B cell (primary cell): ENCODE measurements at regions not wholly inside any gene's neighbourhood (a gene's known extent, or its start where the extent isn't known, plus 50 kb on each side); places are given as distances from the start of the nearest gene placed in this dataset.

Experiments
- ATAC-seq: fragments of 200-7000 bp; cut with Tn5 transposase; one replicate; pipeline ENCODE4 v1.10.0; 2021; ENCODE audit warnings: low read depth, mild to moderate bottlenecking, moderate number of reproducible peaks, moderate library complexity
- CTCF ChIA-PET: fragments of 350-600 bp; sonication (Branson Sonifier 250); formaldehyde crosslinking; loops from one replicate; lab custom pipeline; 2021; ENCODE audit warnings: antibody characterized with exemption, inconsistent platforms; lab: Charles Lee
- POLR2A ChIA-PET: fragments of 350-600 bp; sonication (Branson Sonifier 250); formaldehyde crosslinking; loops from one replicate; lab custom pipeline; 2021; ENCODE audit warnings: antibody characterized with exemption; lab: Charles Lee
- DNase-seq: peaks from one replicate; pipeline ENCODE4 v3.0.0; 2013
- H2AFZ ChIP-seq: 2 replicates; pipeline ENCODE4 v1.6.1; 2012; ENCODE audit warnings: mild to moderate bottlenecking, low read depth, low read length; ENCODE audit not compliant: insufficient read depth, poor library complexity, severe bottlenecking
- H3K27ac ChIP-seq, 2 donors: 1 replicate in 1 of 2; 2 replicates in 1 of 2; pipeline ENCODE4 v1.5.1; 2012 to 2013; ENCODE audit warnings: low read length in 2 of 2, mild to moderate bottlenecking in 2 of 2, moderate library complexity in 1 of 2
- H3K27me3 ChIP-seq, 4 experiments: fragments of 200-600 bp in 1 of 4; sonication (generic) in 1 of 4; replicated peaks in 1 of 4; 1 replicate in 2 of 4; 2 replicates in 2 of 4; pipeline versions ENCODE4 v1.6.1 to v1.7.0; 2013 to 2016; ENCODE audit warnings: low read length in 3 of 4, mild to moderate bottlenecking in 2 of 4, mixed read lengths in 1 of 4, moderate library complexity in 1 of 4; ENCODE audit not compliant: insufficient read depth in 4 of 4, control insufficient read depth in 3 of 4; ENCODE audit errors: control extremely low read depth in 1 of 4
- H3K36me3 ChIP-seq, 2 experiments: replicated peaks in 1 of 2; 1 replicate in 1 of 2; 2 replicates in 1 of 2; pipeline versions ENCODE4 v1.6.1 to v1.7.1; 2013; ENCODE audit warnings: low read length in 1 of 2; ENCODE audit not compliant: insufficient read depth in 2 of 2, control insufficient read depth in 1 of 2; ENCODE audit errors: control extremely low read depth in 1 of 2, extremely low read depth in 1 of 2
- H3K4me1 ChIP-seq, 2 donors: fragments of 200-600 bp in 1 of 2; sonication (generic) in 1 of 2; 1 replicate in 1 of 2; 2 replicates in 1 of 2; pipeline versions ENCODE4 v1.5.1 to v1.6.1; 2013 to 2017; ENCODE audit warnings: low read length in 2 of 2; ENCODE audit not compliant: control insufficient read depth in 2 of 2, insufficient read depth in 2 of 2
- H3K4me2 ChIP-seq: replicated peaks from 2 replicates; pipeline ENCODE3; 2012; ENCODE audit warnings: mild to moderate bottlenecking, low read depth, low read length; ENCODE audit not compliant: poor library complexity, severe bottlenecking
- H3K4me3 ChIP-seq, 5 experiments: fragments of 200-600 bp in 1 of 5; sonication (generic) in 1 of 5; 1 replicate in 3 of 5; 2 replicates in 2 of 5; pipeline versions ENCODE4 v1.5.1 to v1.7.0; 2011 to 2016; ENCODE audit warnings: low read length in 4 of 5, mild to moderate bottlenecking in 4 of 5, low read depth in 2 of 5, control low read depth in 1 of 5, moderate library complexity in 1 of 5; ENCODE audit not compliant: insufficient read depth in 1 of 5; ENCODE audit errors: control extremely low read depth in 1 of 5, extremely low read depth in 1 of 5
- H3K79me2 ChIP-seq: fragments of 200-600 bp; sonication (generic); one replicate; pipeline ENCODE4 v1.6.0; 2016; ENCODE audit warnings: low read length; ENCODE audit not compliant: control insufficient read depth, insufficient read depth
- H3K9ac ChIP-seq: fragments of 200-600 bp; sonication (generic); 2 replicates; pipeline ENCODE4 v1.6.1; 2017; ENCODE audit warnings: mild to moderate bottlenecking, low read length, moderate library complexity
- H3K9me3 ChIP-seq, 3 donors: one replicate each; pipeline versions ENCODE4 v1.6.1 to v1.7.1; 2013; ENCODE audit warnings: low read length in 2 of 3; ENCODE audit not compliant: control insufficient read depth in 2 of 3, insufficient read depth in 1 of 3; ENCODE audit errors: control extremely low read depth in 1 of 3
- H4K20me1 ChIP-seq: 2 replicates; pipeline ENCODE4 v1.6.0; 2012; ENCODE audit warnings: mild to moderate bottlenecking, low read length; ENCODE audit not compliant: insufficient read depth, control insufficient read depth, poor library complexity, severe bottlenecking
- H3K27ac Mint-ChIP-seq: one replicate; pipeline ENCODE4 v1.8.0; 2021; ENCODE audit warnings: mixed read lengths
- H3K27me3 Mint-ChIP-seq: one replicate; pipeline ENCODE4 v1.8.0; 2021; ENCODE audit warnings: mixed read lengths
- H3K4me1 Mint-ChIP-seq: one replicate; pipeline ENCODE4 v1.8.0; 2021; ENCODE audit warnings: mixed read lengths
- H3K4me3 Mint-ChIP-seq: one replicate; pipeline ENCODE4 v1.8.0; 2021; ENCODE audit warnings: mixed read lengths
- H3K9me3 Mint-ChIP-seq: one replicate; pipeline ENCODE4 v1.8.0; 2022; ENCODE audit warnings: mixed read lengths; ENCODE audit not compliant: insufficient read depth
- CTCF ChIP-seq: fragments of 200-600 bp; IDR thresholded peaks from one replicate; pipeline ENCODE4 v1.8.0; 2022; ENCODE audit warnings: antibody characterized with exemption, mild to moderate bottlenecking
- EZH2 ChIP-seq: IDR thresholded peaks from 2 replicates; pipeline ENCODE4 v1.6.1; 2012; ENCODE audit warnings: borderline replicate concordance, low read depth, mild to moderate bottlenecking, moderate library complexity, low read length; ENCODE audit not compliant: insufficient read depth, poor library complexity, severe bottlenecking
- WGBS: methylation state at CpG from one replicate; pipeline ENCODE4 v1.1.5; 2013; ENCODE audit warnings: missing lambda C conversion rate; ENCODE audit not compliant: insufficient coverage; 5-methylcytosine and 5-hydroxymethylcytosine counted together
- intact Hi-C: fragments of 100-400 bp; cut with micrococcal nuclease; formaldehyde crosslinking; loops from one replicate; pipeline ENCODE4 v1.10.0; 2022

- H3K4me3 Mint-ChIP-seq, result no peak overlapping the region
- POLR2A ChIA-PET, result no interaction called here
- Histone ChIP-seq H3K4me1 (no peaks in the 10 kb centered on the region), H3K9me3 (peaks cover 0 to 18% (median 0%) of the 10 kb centered on the region in 3 donors), H3K27me3 (no peaks in the 10 kb centered on the region), H4K20me1 (no peaks in the 10 kb centered on the region), H3K27ac (no peak overlapping the region), H3K36me3 (no peaks in the 10 kb centered on the region), H3K9ac (no peak overlapping the region), H3K4me2 (no peak overlapping the region), H3K4me3 (no peak overlapping the region), H3K79me2 (no peaks in the 10 kb centered on the region), H2AFZ (no peak overlapping the region)
- TF ChIP-seq CTCF, result no peak
- WGBS, result 39% methylated on average over 3 of the region's 3 CpGs
- intact Hi-C loops, result no loop called here
- H3K27me3 Mint-ChIP-seq, result no peaks in the 10 kb centered on the region
- no peak overlapping the region for H3K27ac Mint-ChIP-seq
- no peaks in the 10 kb centered on the region for H3K4me1 Mint-ChIP-seq
- ATAC-seq (no peak), DNase-seq (no peak)
- H3K9me3 Mint-ChIP-seq, result peaks cover 2% of the 10 kb centered on the region
- CTCF ChIA-PET, result no interaction called here
These were observed 137.4 kb downstream of the TFAP2C start for GRCh38 chr20:56766528-56766927.

- H3K27me3 Mint-ChIP-seq, result no peaks in the 10 kb centered on the region
- H3K27me3 ChIP-seq, result no peaks in the 10 kb centered on the region
- no peak overlapping the region for H3K27ac ChIP-seq
- peaks cover 0 to 13% (median 0%) of the 10 kb centered on the region in 3 donors for H3K9me3 ChIP-seq
- H3K4me2 ChIP-seq, result no peak overlapping the region
- no peak for TF ChIP-seq CTCF
- TF ChIP-seq EZH2, result no peak
- no peak overlapping the region for H2AFZ ChIP-seq
- no peak overlapping the region for H3K4me3 ChIP-seq
- H3K4me1 Mint-ChIP-seq, result no peaks in the 10 kb centered on the region
- DNase-seq (no peak), ATAC-seq (no peak)
- H3K9me3 Mint-ChIP-seq, result peaks cover 2% of the 10 kb centered on the region
- H3K36me3 ChIP-seq, result no peaks in the 10 kb centered on the region
- no peaks in the 10 kb centered on the region for H4K20me1 ChIP-seq
- H3K4me3 Mint-ChIP-seq, result no peak overlapping the region
- POLR2A ChIA-PET, result no interaction called here
- no peaks in the 10 kb centered on the region for H3K79me2 ChIP-seq
- no peak overlapping the region for H3K9ac ChIP-seq
- intact Hi-C loops, result no loop called here
- H3K4me1 ChIP-seq, result no peaks in the 10 kb centered on the region
- no peak overlapping the region for H3K27ac Mint-ChIP-seq
- WGBS, result no CpG with 5 or more reads among the region's 7 CpGs
- CTCF ChIA-PET, result no interaction called here
These were observed 141.0 kb downstream of the TFAP2C start for GRCh38 chr20:56769921-56770600.
